MCF 10A (cell line): ENCODE measurements at regions not wholly inside any gene's neighbourhood (a gene's known extent, or its start where the extent isn't known, plus 50 kb on each side); places are given as distances from the start of the nearest gene placed in this dataset.

ENCODE experiments used
- BruUV-seq: library from RNA; stranded (reverse); fragments of 400-500 nt; replicated peaks from 2 replicates; lab custom pipeline; 2021; lab: Mats Ljungman, UMichigan
- CTCF ChIA-PET: fragments of 300-600 bp; sonication (Branson Sonifier 250); formaldehyde crosslinking; extraction: SDS; loops from one replicate; lab custom pipeline; 2021; ENCODE audit warnings: antibody characterized with exemption, inconsistent platforms; lab: Yijun Ruan, JAX
- POLR2A ChIA-PET: fragments of 300-600, 350-650 bp; sonication (Branson Sonifier 250); formaldehyde crosslinking; extraction: SDS; loops from one replicate; lab custom pipeline; 2020; ENCODE audit warnings: antibody characterized with exemption, inconsistent platforms; lab: Yijun Ruan, JAX
- DNase-seq: peaks from one replicate; pipeline ENCODE4 v3.0.0-alpha.2; 2018; ENCODE audit not compliant: unreplicated experiment
- H3K27ac Mint-ChIP-seq: one replicate; pipeline ENCODE4 v1.8.0; 2022; ENCODE audit warnings: mild to moderate bottlenecking, low read depth, mixed read lengths; ENCODE audit not compliant: unreplicated experiment
- H3K27me3 Mint-ChIP-seq: one replicate; pipeline ENCODE4 v1.8.0; 2022; ENCODE audit warnings: mixed read lengths; ENCODE audit not compliant: insufficient read depth, unreplicated experiment
- H3K36me3 Mint-ChIP-seq: one replicate; pipeline ENCODE4 v1.8.0; 2022; ENCODE audit warnings: mild to moderate bottlenecking, moderate library complexity, mixed read lengths; ENCODE audit not compliant: insufficient read depth, unreplicated experiment
- H3K4me1 Mint-ChIP-seq: one replicate; pipeline ENCODE4 v1.8.0; 2022; ENCODE audit warnings: mixed read lengths; ENCODE audit not compliant: insufficient read depth, unreplicated experiment
- H3K4me3 Mint-ChIP-seq: one replicate; pipeline ENCODE4 v1.8.0; 2022; ENCODE audit warnings: mild to moderate bottlenecking, moderate library complexity, mixed read lengths; ENCODE audit not compliant: unreplicated experiment
- H3K9me3 Mint-ChIP-seq: one replicate; pipeline ENCODE4 v1.8.0; 2022; ENCODE audit warnings: mixed read lengths; ENCODE audit not compliant: unreplicated experiment
- intact Hi-C: fragments of 100-400 bp; cut with micrococcal nuclease; formaldehyde crosslinking; loops from 2 replicates; pipeline ENCODE4 v1.14.1; 2022
- TF ChIP-seq, protein P1 (sequence below): fragments of 200-600 bp; IDR thresholded peaks from one replicate; pipeline ENCODE4 v1.8.0; 2022; ENCODE audit warnings: antibody characterized with exemption, mild to moderate bottlenecking; ENCODE audit not compliant: unreplicated experiment

DNA sequence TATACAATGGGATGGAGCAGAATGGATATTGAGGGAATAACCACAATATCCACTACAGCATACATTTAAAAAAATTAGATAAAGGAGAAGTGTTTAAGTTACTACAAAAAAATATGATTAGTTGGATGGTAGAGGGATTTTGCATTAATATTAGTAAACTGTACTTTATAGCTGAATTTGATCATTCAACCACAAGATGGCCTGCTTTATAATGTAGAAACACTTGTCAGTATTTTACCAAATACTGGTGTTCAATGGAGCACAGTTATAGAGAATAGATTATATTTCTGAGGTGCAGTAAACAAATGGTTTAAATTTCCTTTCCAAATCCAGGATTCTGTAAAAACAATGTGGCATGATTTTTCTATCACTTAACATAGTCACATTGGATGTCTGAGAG is 818.8 kb upstream of the CHORDC1 start:
- DNase-seq = peak; percentile 7
- Mint-ChIP-seq H3K4me3 (no peak overlapping the region), H3K9me3 (peaks cover 7% of the 10 kb centered on the region), H3K27me3 (no peaks in the 10 kb centered on the region), H3K4me1 (no peaks in the 10 kb centered on the region), H3K36me3 (no peaks in the 10 kb centered on the region), H3K27ac (no peak overlapping the region)
- POLR2A ChIA-PET = no interaction called here
- intact Hi-C loops = loop anchor here (1.0 to 10.0 kb wide), 2 partner anchors 207 to 407 kb away; no protein-coding TSS in a partner anchor
- CTCF ChIA-PET = interaction anchor here (0.6 to 2.9 kb wide), 4 partner anchors 17 to 402 kb away, joined by 3 to 12 read pairs (median 4); no protein-coding TSS in a partner anchor
- TF ChIP-seq, protein P1, sequence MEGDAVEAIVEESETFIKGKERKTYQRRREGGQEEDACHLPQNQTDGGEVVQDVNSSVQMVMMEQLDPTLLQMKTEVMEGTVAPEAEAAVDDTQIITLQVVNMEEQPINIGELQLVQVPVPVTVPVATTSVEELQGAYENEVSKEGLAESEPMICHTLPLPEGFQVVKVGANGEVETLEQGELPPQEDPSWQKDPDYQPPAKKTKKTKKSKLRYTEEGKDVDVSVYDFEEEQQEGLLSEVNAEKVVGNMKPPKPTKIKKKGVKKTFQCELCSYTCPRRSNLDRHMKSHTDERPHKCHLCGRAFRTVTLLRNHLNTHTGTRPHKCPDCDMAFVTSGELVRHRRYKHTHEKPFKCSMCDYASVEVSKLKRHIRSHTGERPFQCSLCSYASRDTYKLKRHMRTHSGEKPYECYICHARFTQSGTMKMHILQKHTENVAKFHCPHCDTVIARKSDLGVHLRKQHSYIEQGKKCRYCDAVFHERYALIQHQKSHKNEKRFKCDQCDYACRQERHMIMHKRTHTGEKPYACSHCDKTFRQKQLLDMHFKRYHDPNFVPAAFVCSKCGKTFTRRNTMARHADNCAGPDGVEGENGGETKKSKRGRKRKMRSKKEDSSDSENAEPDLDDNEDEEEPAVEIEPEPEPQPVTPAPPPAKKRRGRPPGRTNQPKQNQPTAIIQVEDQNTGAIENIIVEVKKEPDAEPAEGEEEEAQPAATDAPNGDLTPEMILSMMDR = peak; percentile 16
- BruUV-seq = no TSS peak

DNA sequence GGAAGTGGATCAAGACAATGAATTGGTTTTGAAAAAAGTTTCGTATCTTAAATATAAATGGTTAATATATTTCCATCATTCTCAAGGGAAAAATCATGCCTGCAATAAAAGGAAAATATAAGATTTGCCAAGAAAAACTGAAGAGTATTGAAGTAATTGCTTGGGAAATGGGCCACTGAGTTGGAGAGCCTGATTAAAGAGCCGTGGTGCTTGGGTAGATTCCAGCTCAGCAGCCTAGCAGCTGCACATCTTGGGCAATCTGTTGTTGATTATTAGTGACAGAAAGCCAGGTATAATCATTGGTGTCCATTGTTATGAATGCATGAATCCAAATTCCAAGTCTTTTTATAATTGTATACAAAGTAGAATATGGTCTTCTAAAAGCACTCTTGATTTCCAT is 800.9 kb upstream of the CHORDC1 start:
- Mint-ChIP-seq H3K27ac (peak overlapping the region; percentile 67), H3K36me3 (no peaks in the 10 kb centered on the region), H3K27me3 (no peaks in the 10 kb centered on the region), H3K9me3 (no peaks in the 10 kb centered on the region), H3K4me1 (peaks cover 7% of the 10 kb centered on the region), H3K4me3 (no peak overlapping the region)
- peak; percentile 35 for DNase-seq
- ChIA-PET POLR2A (no interaction called here), CTCF (interaction anchor here (0.5 to 1.6 kb wide), 2 partner anchors 18 to 39 kb away, joined by 3 to 4 read pairs; no protein-coding TSS in a partner anchor)
- BruUV-seq = no TSS peak
- TF ChIP-seq, protein P1 = no peak
- intact Hi-C loops = no loop called here

DNA sequence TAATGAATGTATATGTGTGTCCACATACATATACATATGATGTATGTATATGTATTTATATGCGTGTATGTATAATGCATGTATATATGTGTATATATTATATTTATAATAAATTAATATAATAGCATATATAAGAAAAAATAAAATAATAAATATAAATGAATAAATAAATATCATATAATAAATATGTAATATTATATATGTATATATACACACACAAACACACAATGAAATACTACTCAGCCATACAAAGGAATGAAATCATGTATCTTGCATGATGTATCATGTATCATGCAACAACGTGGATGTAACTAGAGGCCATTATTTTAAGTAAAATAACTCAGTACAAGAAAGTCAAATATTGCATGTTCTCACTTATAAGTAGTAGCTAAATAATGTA is 788.7 kb upstream of the CHORDC1 start:
- CTCF ChIA-PET = no interaction called here
- no TSS peak for BruUV-seq

GRCh38 chr11:91005458-91005857 is 782.6 kb upstream of the CHORDC1 start:
- CTCF ChIA-PET = interaction anchor here (0.5 kb wide), 1 partner anchor 167 kb away, joined by 4 read pairs; no protein-coding TSS in a partner anchor
- no TSS peak for BruUV-seq
- Mint-ChIP-seq H3K4me3 (no peak overlapping the region), H3K27me3 (no peaks in the 10 kb centered on the region), H3K36me3 (no peaks in the 10 kb centered on the region), H3K4me1 (no peaks in the 10 kb centered on the region), H3K27ac (no peak overlapping the region), H3K9me3 (peaks cover 7% of the 10 kb centered on the region)
- no peak for DNase-seq
- POLR2A ChIA-PET = no interaction called here
- intact Hi-C loops = no loop called here
- TF ChIP-seq, protein P1 = no peak

More for the DNA sequence above, 788.7 kb upstream of the CHORDC1 start:
- Mint-ChIP-seq H3K4me3 (no peak overlapping the region), H3K36me3 (no peaks in the 10 kb centered on the region), H3K4me1 (no peaks in the 10 kb centered on the region), H3K27me3 (no peaks in the 10 kb centered on the region), H3K9me3 (peaks cover 7% of the 10 kb centered on the region), H3K27ac (no peak overlapping the region)
- TF ChIP-seq, protein P1 = no peak
- POLR2A ChIA-PET = no interaction called here
- intact Hi-C loops = no loop called here
- DNase-seq = no peak
